Stimulated activated naive CD8-positive, alpha-beta T cell treated with anti-CD3 and anti-CD28 coated beads, Interleukin-15, Interleukin-2, amounts not matched to agents 100 U/mL and 50 U/mL, for 24 hours (primary cell): ENCODE measurements at regions not wholly inside any gene's neighbourhood (a gene's known extent, or its start where the extent isn't known, plus 50 kb on each side); places are given as distances from the start of the nearest gene placed in this dataset.
A peak's percentile ranks its signal among the peaks of the same experiment; 100 is the strongest.

Experiments
- ATAC-seq: fragments of 150-1000 bp; cut with Tn5 transposase; one replicate; pipeline ENCODE4 v1.10.0; 2021
- DNase-seq: peaks from one replicate; pipeline ENCODE4 v3.0.0; 2021

GRCh38 chr3:95923496-95924210 lies 890.7 kb upstream of the EPHA6 start:
- ATAC-seq (peak; percentile 52), DNase-seq (peak; percentile 27)

- ATAC-seq (no peak), DNase-seq (no peak)
Measured at GRCh38 chr3:95926904-95927501, 887.4 kb upstream of the EPHA6 start.

GRCh38 chr3:95934181-95934580 lies 880.2 kb upstream of the EPHA6 start:
- no peak for ATAC-seq
- DNase-seq, result no peak

- DNase-seq, result no peak
- ATAC-seq, result no peak
Measured at GRCh38 chr3:95939235-95939809, 875.1 kb upstream of the EPHA6 start.

- DNase-seq, result no peak
- no peak for ATAC-seq
Measured at GRCh38 chr3:95965704-95966336, 848.6 kb upstream of the EPHA6 start.

- DNase-seq (no peak), ATAC-seq (no peak)
Measured at GRCh38 chr3:95971573-95971972, 842.8 kb upstream of the EPHA6 start.

- no peak for ATAC-seq
- no peak for DNase-seq
Measured at GRCh38 chr3:95994338-95994737, 820.1 kb upstream of the EPHA6 start.

GRCh38 chr3:96000966-96001365 lies 813.4 kb upstream of the EPHA6 start:
- DNase-seq, result no peak
- no peak for ATAC-seq

- no peak for DNase-seq
- ATAC-seq, result no peak
Measured at GRCh38 chr3:96007650-96008195, 806.7 kb upstream of the EPHA6 start.

GRCh38 chr3:96012939-96013338 lies 801.5 kb upstream of the EPHA6 start:
- no peak for DNase-seq
- ATAC-seq, result no peak

- DNase-seq, result no peak
- ATAC-seq, result no peak
Measured at GRCh38 chr3:96017556-96017955, 796.8 kb upstream of the EPHA6 start.

- DNase-seq (no peak), ATAC-seq (no peak)
Measured at GRCh38 chr3:96022676-96023075, 791.7 kb upstream of the EPHA6 start.

GRCh38 chr3:96027718-96028117 lies 786.7 kb upstream of the EPHA6 start:
- DNase-seq (no peak), ATAC-seq (no peak)

GRCh38 chr3:96039632-96040031 lies 774.8 kb upstream of the EPHA6 start:
- no peak for DNase-seq

GRCh38 chr3:96059301-96059700 lies 755.1 kb upstream of the EPHA6 start:
- DNase-seq (no peak), ATAC-seq (no peak)

More at GRCh38 chr3:96039632-96040031, 774.8 kb upstream of the EPHA6 start:
- no peak for ATAC-seq

- no peak for ATAC-seq
- DNase-seq, result no peak
Measured at GRCh38 chr3:96069065-96069464, 745.3 kb upstream of the EPHA6 start.

GRCh38 chr3:96070678-96071077 lies 743.7 kb upstream of the EPHA6 start:
- no peak for ATAC-seq
- no peak for DNase-seq

GRCh38 chr3:96071097-96071496 lies 743.3 kb upstream of the EPHA6 start:
- ATAC-seq, result no peak
- DNase-seq, result no peak

GRCh38 chr3:96072226-96072625 lies 742.2 kb upstream of the EPHA6 start:
- no peak for ATAC-seq
- DNase-seq, result no peak

- ATAC-seq (no peak), DNase-seq (no peak)
Measured at GRCh38 chr3:96083610-96084009, 730.8 kb upstream of the EPHA6 start.

GRCh38 chr3:96086018-96086417 lies 728.4 kb upstream of the EPHA6 start:
- ATAC-seq, result no peak

GRCh38 chr3:96101006-96101560 lies 713.3 kb upstream of the EPHA6 start:
- ATAC-seq, result no peak
- no peak for DNase-seq

More at GRCh38 chr3:96086018-96086417, 728.4 kb upstream of the EPHA6 start:
- no peak for DNase-seq

GRCh38 chr3:96106701-96107100 lies 707.7 kb upstream of the EPHA6 start:
- DNase-seq, result no peak

More at GRCh38 chr3:96106701-96107100, 707.7 kb upstream of the EPHA6 start:
- no peak for ATAC-seq
